Endothelial cell (in vitro differentiated cells): ENCODE measurements at regions not wholly inside any gene's neighbourhood (a gene's known extent, or its start where the extent isn't known, plus 50 kb on each side); places are given as distances from the start of the nearest gene placed in this dataset.

Experiments used
- DNase-seq: peaks from one replicate; pipeline ENCODE4 v3.0.0; 2021; ENCODE audit warnings: low spot score
- H3K27ac Mint-ChIP-seq: one replicate; pipeline ENCODE4 v1.8.0; 2021; ENCODE audit warnings: mixed read lengths, inconsistent platforms; ENCODE audit not compliant: unreplicated experiment
- H3K27me3 Mint-ChIP-seq: one replicate; pipeline ENCODE4 v1.8.0; 2021; ENCODE audit warnings: mild to moderate bottlenecking, moderate library complexity, mixed read lengths, inconsistent platforms; ENCODE audit not compliant: unreplicated experiment
- H3K36me3 Mint-ChIP-seq: one replicate; pipeline ENCODE4 v1.8.0; 2021; ENCODE audit warnings: mild to moderate bottlenecking, low read depth, mixed read lengths, inconsistent platforms; ENCODE audit not compliant: unreplicated experiment
- H3K4me1 Mint-ChIP-seq: one replicate; pipeline ENCODE4 v1.8.0; 2021; ENCODE audit warnings: mild to moderate bottlenecking, mixed read lengths, inconsistent platforms; ENCODE audit not compliant: unreplicated experiment
- H3K4me3 Mint-ChIP-seq: one replicate; pipeline ENCODE4 v1.8.0; 2021; ENCODE audit warnings: mild to moderate bottlenecking, mixed read lengths, inconsistent platforms; ENCODE audit not compliant: unreplicated experiment
- H3K9me3 Mint-ChIP-seq: one replicate; pipeline ENCODE4 v1.8.0; 2021; ENCODE audit warnings: mixed read lengths, inconsistent platforms; ENCODE audit not compliant: unreplicated experiment
- CTCF ChIP-seq: fragments of 200-600 bp; sonication (generic); IDR thresholded peaks from one replicate; pipeline ENCODE4 v1.5.0; 2021; ENCODE audit warnings: antibody characterized with exemption; ENCODE audit not compliant: unreplicated experiment

- Mint-ChIP-seq H3K27me3 (no peaks in the 10 kb centered on the region), H3K4me3 (no peak overlapping the region), H3K36me3 (no peaks in the 10 kb centered on the region), H3K27ac (no peak overlapping the region), H3K9me3 (no peaks in the 10 kb centered on the region), H3K4me1 (peaks cover 18% of the 10 kb centered on the region)
- no peak for TF ChIP-seq CTCF
- no peak for DNase-seq
Observed at GRCh38 chr9:71361357-71361756, 239.9 kb upstream of the TRPM3 start.

GRCh38 chr9:71357346-71357745, 235.9 kb upstream of the TRPM3 start:
- DNase-seq = no peak
- Mint-ChIP-seq H3K27ac (no peak overlapping the region), H3K27me3 (no peaks in the 10 kb centered on the region), H3K36me3 (no peaks in the 10 kb centered on the region), H3K9me3 (no peaks in the 10 kb centered on the region), H3K4me3 (no peak overlapping the region), H3K4me1 (no peaks in the 10 kb centered on the region)
- TF ChIP-seq CTCF = no peak

- no peaks in the 10 kb centered on the region for H3K4me1 Mint-ChIP-seq
- H3K4me3 Mint-ChIP-seq = no peak overlapping the region
- peak; percentile 33 for TF ChIP-seq CTCF
- peak; percentile 6 for DNase-seq
- H3K36me3 Mint-ChIP-seq = no peaks in the 10 kb centered on the region
- no peaks in the 10 kb centered on the region for H3K9me3 Mint-ChIP-seq
- no peaks in the 10 kb centered on the region for H3K27me3 Mint-ChIP-seq
- H3K27ac Mint-ChIP-seq = no peak overlapping the region
Observed at GRCh38 chr9:71355884-71356283, 234.5 kb upstream of the TRPM3 start.

GRCh38 chr9:71353720-71354119, 232.3 kb upstream of the TRPM3 start:
- TF ChIP-seq CTCF = no peak
- Mint-ChIP-seq H3K4me1 (no peaks in the 10 kb centered on the region), H3K27me3 (no peaks in the 10 kb centered on the region), H3K9me3 (no peaks in the 10 kb centered on the region), H3K36me3 (no peaks in the 10 kb centered on the region), H3K4me3 (no peak overlapping the region), H3K27ac (no peak overlapping the region)
- no peak for DNase-seq

GRCh38 chr9:71352837-71353236, 231.4 kb upstream of the TRPM3 start:
- no peaks in the 10 kb centered on the region for H3K27me3 Mint-ChIP-seq
- no peak for TF ChIP-seq CTCF
- H3K27ac Mint-ChIP-seq = no peak overlapping the region
- no peaks in the 10 kb centered on the region for H3K9me3 Mint-ChIP-seq
- no peak for DNase-seq
- no peak overlapping the region for H3K4me3 Mint-ChIP-seq
- no peaks in the 10 kb centered on the region for H3K4me1 Mint-ChIP-seq
- H3K36me3 Mint-ChIP-seq = no peaks in the 10 kb centered on the region
